ENCODE measurements at regions not wholly inside any gene's neighbourhood (a gene's known extent, or its start where the extent isn't known, plus 50 kb on each side); places are given as distances from the start of the nearest gene placed in this dataset.

GRCh38 chr4:104263100-104263499 lies 231.6 kb downstream of the CXXC4 start:
- Mint-ChIP-seq H3K4me1 (no peaks in the 10 kb centered on the region), H3K27ac (no peak overlapping the region), H3K9me3 (peaks cover 6% of the 10 kb centered on the region), H3K4me3 (no peak overlapping the region), H3K36me3 (no peaks in the 10 kb centered on the region)
- ATAC-seq (no peak), DNase-seq (ENCODE audit: low spot score in 2 of 2) (no peak)

GRCh38 chr4:104262678-104263077 lies 232.0 kb downstream of the CXXC4 start:
- Mint-ChIP-seq H3K4me3 (no peak overlapping the region), H3K36me3 (no peaks in the 10 kb centered on the region), H3K9me3 (peaks cover 6% of the 10 kb centered on the region), H3K27ac (no peak overlapping the region), H3K4me1 (no peaks in the 10 kb centered on the region)
- no peak for DNase-seq (ENCODE audit: low spot score in 2 of 2)
- no peak for ATAC-seq

- no peak for ATAC-seq
Observed at GRCh38 chr4:104248726-104249125, 246.0 kb downstream of the CXXC4 start.

GRCh38 chr4:104235967-104236366 lies 258.7 kb downstream of the CXXC4 start:
- ATAC-seq: no peak
- Mint-ChIP-seq H3K4me3 (no peak overlapping the region), H3K36me3 (no peaks in the 10 kb centered on the region), H3K4me1 (no peaks in the 10 kb centered on the region), H3K9me3 (peaks cover 12% of the 10 kb centered on the region), H3K27ac (no peak overlapping the region)
- DNase-seq (ENCODE audit: low spot score in 2 of 2): no peak

More at GRCh38 chr4:104248726-104249125, 246.0 kb downstream of the CXXC4 start:
- Mint-ChIP-seq H3K27ac (no peak overlapping the region), H3K36me3 (no peaks in the 10 kb centered on the region), H3K4me1 (no peaks in the 10 kb centered on the region), H3K9me3 (peaks cover 7% of the 10 kb centered on the region), H3K4me3 (no peak overlapping the region)
- no peak for DNase-seq (ENCODE audit: low spot score in 2 of 2)

- H3K9me3 Mint-ChIP-seq: peaks cover 15% of the 10 kb centered on the region
- DNase-seq (ENCODE audit: low spot score in 2 of 2) (no peak), ATAC-seq (no peak)
- no peak overlapping the region for H3K27ac Mint-ChIP-seq
- H3K4me3 Mint-ChIP-seq: no peak overlapping the region
- H3K4me1 Mint-ChIP-seq: no peaks in the 10 kb centered on the region
- no peaks in the 10 kb centered on the region for H3K36me3 Mint-ChIP-seq
Observed at GRCh38 chr4:104217526-104217925, 277.2 kb downstream of the CXXC4 start.

GRCh38 chr4:104211657-104212056 lies 283.0 kb downstream of the CXXC4 start:
- Mint-ChIP-seq H3K36me3 (no peaks in the 10 kb centered on the region), H3K27ac (no peak overlapping the region), H3K9me3 (peaks cover 7% of the 10 kb centered on the region), H3K4me3 (no peak overlapping the region), H3K4me1 (no peaks in the 10 kb centered on the region)
- ATAC-seq (no peak), DNase-seq (ENCODE audit: low spot score in 2 of 2) (no peak)

- peaks cover 9% of the 10 kb centered on the region for H3K9me3 Mint-ChIP-seq
- DNase-seq (ENCODE audit: low spot score in 2 of 2) (no peak), ATAC-seq (no peak)
- no peak overlapping the region for H3K27ac Mint-ChIP-seq
- H3K36me3 Mint-ChIP-seq: no peaks in the 10 kb centered on the region
- no peaks in the 10 kb centered on the region for H3K4me1 Mint-ChIP-seq
- H3K4me3 Mint-ChIP-seq: no peak overlapping the region
Observed at GRCh38 chr4:104210420-104210819, 284.3 kb downstream of the CXXC4 start.

GRCh38 chr4:104206784-104207183 lies 287.9 kb downstream of the CXXC4 start:
- DNase-seq (ENCODE audit: low spot score in 2 of 2): no peak
- Mint-ChIP-seq H3K9me3 (peaks cover 7% of the 10 kb centered on the region), H3K36me3 (no peaks in the 10 kb centered on the region), H3K27ac (no peak overlapping the region), H3K4me1 (no peaks in the 10 kb centered on the region), H3K4me3 (no peak overlapping the region)
- ATAC-seq: no peak

- H3K9me3 Mint-ChIP-seq: peaks cover 12% of the 10 kb centered on the region
- H3K36me3 Mint-ChIP-seq: no peaks in the 10 kb centered on the region
- H3K4me3 Mint-ChIP-seq: no peak overlapping the region
- DNase-seq (ENCODE audit: low spot score in 2 of 2) (no peak), ATAC-seq (no peak)
- no peaks in the 10 kb centered on the region for H3K4me1 Mint-ChIP-seq
- H3K27ac Mint-ChIP-seq: no peak overlapping the region
Observed at GRCh38 chr4:104205116-104205515, 289.6 kb downstream of the CXXC4 start.

- Mint-ChIP-seq H3K9me3 (peaks cover 12% of the 10 kb centered on the region), H3K4me3 (no peak overlapping the region), H3K36me3 (no peaks in the 10 kb centered on the region), H3K4me1 (no peaks in the 10 kb centered on the region), H3K27ac (no peak overlapping the region)
- ATAC-seq: no peak
- no peak for DNase-seq (ENCODE audit: low spot score in 2 of 2)
Observed at GRCh38 chr4:104188301-104188700, 306.4 kb downstream of the CXXC4 start.

- H3K9me3 Mint-ChIP-seq: peaks cover 8% of the 10 kb centered on the region
- DNase-seq (ENCODE audit: low spot score in 2 of 2): no peak
- H3K4me3 Mint-ChIP-seq: no peak overlapping the region
- ATAC-seq: no peak
- no peaks in the 10 kb centered on the region for H3K36me3 Mint-ChIP-seq
- H3K27ac Mint-ChIP-seq: no peak overlapping the region
- H3K4me1 Mint-ChIP-seq: no peaks in the 10 kb centered on the region
Observed at GRCh38 chr4:104169437-104169836, 325.3 kb downstream of the CXXC4 start.

GRCh38 chr4:104166749-104167148 lies 327.9 kb downstream of the CXXC4 start:
- no peak for DNase-seq (ENCODE audit: low spot score in 2 of 2)

GRCh38 chr4:104163820-104164219 lies 330.9 kb downstream of the CXXC4 start:
- Mint-ChIP-seq H3K36me3 (no peaks in the 10 kb centered on the region), H3K9me3 (peaks cover 14% of the 10 kb centered on the region), H3K4me1 (no peaks in the 10 kb centered on the region), H3K27ac (no peak overlapping the region), H3K4me3 (no peak overlapping the region)
- ATAC-seq (no peak), DNase-seq (ENCODE audit: low spot score in 2 of 2) (no peak)

More at GRCh38 chr4:104166749-104167148, 327.9 kb downstream of the CXXC4 start:
- Mint-ChIP-seq H3K36me3 (no peaks in the 10 kb centered on the region), H3K4me3 (no peak overlapping the region), H3K4me1 (no peaks in the 10 kb centered on the region), H3K27ac (no peak overlapping the region), H3K9me3 (peaks cover 5% of the 10 kb centered on the region)
- ATAC-seq: no peak

- no peaks in the 10 kb centered on the region for H3K36me3 Mint-ChIP-seq
Observed at GRCh38 chr4:104146048-104146447, 348.6 kb downstream of the CXXC4 start.

GRCh38 chr4:104138116-104138515 lies 356.6 kb downstream of the CXXC4 start:
- DNase-seq (ENCODE audit: low spot score in 2 of 2) (no peak), ATAC-seq (no peak)
- H3K36me3 Mint-ChIP-seq: no peaks in the 10 kb centered on the region
- H3K4me3 Mint-ChIP-seq: no peak overlapping the region
- no peaks in the 10 kb centered on the region for H3K4me1 Mint-ChIP-seq
- H3K9me3 Mint-ChIP-seq: peaks cover 10% of the 10 kb centered on the region
- no peak overlapping the region for H3K27ac Mint-ChIP-seq

More at GRCh38 chr4:104146048-104146447, 348.6 kb downstream of the CXXC4 start:
- DNase-seq (ENCODE audit: low spot score in 2 of 2) (no peak), ATAC-seq (no peak)
- no peak overlapping the region for H3K4me3 Mint-ChIP-seq
- H3K27ac Mint-ChIP-seq: no peak overlapping the region
- H3K4me1 Mint-ChIP-seq: no peaks in the 10 kb centered on the region
- H3K9me3 Mint-ChIP-seq: peaks cover 17% of the 10 kb centered on the region

GRCh38 chr4:104129243-104129642 lies 365.5 kb downstream of the CXXC4 start:
- Mint-ChIP-seq H3K27ac (no peak overlapping the region), H3K4me3 (no peak overlapping the region), H3K36me3 (no peaks in the 10 kb centered on the region), H3K9me3 (peaks cover 13% of the 10 kb centered on the region), H3K4me1 (no peaks in the 10 kb centered on the region)
- ATAC-seq (no peak), DNase-seq (ENCODE audit: low spot score in 2 of 2) (no peak)

GRCh38 chr4:104128850-104129213 lies 365.9 kb downstream of the CXXC4 start:
- H3K4me1 Mint-ChIP-seq: no peaks in the 10 kb centered on the region
- DNase-seq (ENCODE audit: low spot score in 2 of 2): no peak
- no peak overlapping the region for H3K27ac Mint-ChIP-seq

More at GRCh38 chr4:104128850-104129213, 365.9 kb downstream of the CXXC4 start:
- ATAC-seq: no peak
- Mint-ChIP-seq H3K9me3 (peaks cover 13% of the 10 kb centered on the region), H3K4me3 (no peak overlapping the region), H3K36me3 (no peaks in the 10 kb centered on the region)
